Activated CD4-positive, alpha-beta memory T cell treated with anti-CD3 and anti-CD28 coated beads for 36 hours (primary cell): ENCODE measurements at regions not wholly inside any gene's neighbourhood (a gene's known extent, or its start where the extent isn't known, plus 50 kb on each side); places are given as distances from the start of the nearest gene placed in this dataset.

Experiments
- CTCF ChIA-PET: fragments of 350-600 bp; sonication (Branson Sonifier 250); formaldehyde crosslinking; loops from one replicate; lab custom pipeline; 2021; ENCODE audit warnings: antibody characterized with exemption, inconsistent platforms; lab: Charles Lee
- POLR2A ChIA-PET: fragments of 350-600 bp; sonication (Branson Sonifier 250); formaldehyde crosslinking; loops from one replicate; lab custom pipeline; 2021; ENCODE audit warnings: antibody characterized with exemption; lab: Charles Lee
- DNase-seq: peaks from one replicate; pipeline ENCODE4 v3.0.0-alpha.2; 2020
- H3K27ac Mint-ChIP-seq: one replicate; pipeline ENCODE4 v1.8.0; 2021; ENCODE audit warnings: mixed read lengths
- H3K27me3 Mint-ChIP-seq: one replicate; pipeline ENCODE4 v1.8.0; 2021; ENCODE audit warnings: mixed read lengths
- H3K36me3 Mint-ChIP-seq: one replicate; pipeline ENCODE4 v1.8.0; 2021; ENCODE audit warnings: mixed read lengths
- H3K4me1 Mint-ChIP-seq: one replicate; pipeline ENCODE4 v1.8.0; 2021; ENCODE audit warnings: low read depth, mixed read lengths
- H3K4me3 Mint-ChIP-seq: one replicate; pipeline ENCODE4 v1.8.0; 2021; ENCODE audit warnings: mild to moderate bottlenecking, mixed read lengths
- H3K9me3 Mint-ChIP-seq: one replicate; pipeline ENCODE4 v1.8.0; 2021; ENCODE audit warnings: mixed read lengths
- intact Hi-C: fragments of 100-400 bp; cut with micrococcal nuclease; formaldehyde crosslinking; loops from one replicate; pipeline ENCODE4 v1.15.1; 2023

GRCh38 chr1:17877316-17877715 lies 122.2 kb downstream of the ACTL8 start:
- CTCF ChIA-PET, result no interaction called here
- H3K4me1 Mint-ChIP-seq, result no peaks in the 10 kb centered on the region
- no peaks in the 10 kb centered on the region for H3K9me3 Mint-ChIP-seq
- H3K36me3 Mint-ChIP-seq, result no peaks in the 10 kb centered on the region
- no peak for DNase-seq
- H3K27me3 Mint-ChIP-seq, result peaks cover 8% of the 10 kb centered on the region
- intact Hi-C loops, result no loop called here
- POLR2A ChIA-PET, result no interaction called here
- no peak overlapping the region for H3K4me3 Mint-ChIP-seq
- H3K27ac Mint-ChIP-seq, result no peak overlapping the region

- Mint-ChIP-seq H3K4me3 (no peak overlapping the region), H3K9me3 (no peaks in the 10 kb centered on the region), H3K4me1 (no peaks in the 10 kb centered on the region), H3K27ac (no peak overlapping the region), H3K27me3 (peaks cover 8% of the 10 kb centered on the region), H3K36me3 (no peaks in the 10 kb centered on the region)
- ChIA-PET POLR2A (no interaction called here), CTCF (no interaction called here)
- intact Hi-C loops, result no loop called here
- no peak for DNase-seq
These were observed 122.8 kb downstream of the ACTL8 start for GRCh38 chr1:17877896-17878295.

GRCh38 chr1:17878837-17879236 lies 123.7 kb downstream of the ACTL8 start:
- Mint-ChIP-seq H3K27ac (no peak overlapping the region), H3K9me3 (no peaks in the 10 kb centered on the region), H3K36me3 (no peaks in the 10 kb centered on the region), H3K27me3 (peaks cover 9% of the 10 kb centered on the region), H3K4me1 (no peaks in the 10 kb centered on the region), H3K4me3 (no peak overlapping the region)
- POLR2A ChIA-PET, result no interaction called here
- intact Hi-C loops, result no loop called here
- CTCF ChIA-PET, result no interaction called here
- DNase-seq, result no peak

GRCh38 chr1:17880449-17880848 lies 125.3 kb downstream of the ACTL8 start:
- CTCF ChIA-PET, result no interaction called here
- no peaks in the 10 kb centered on the region for H3K36me3 Mint-ChIP-seq
- no peak overlapping the region for H3K27ac Mint-ChIP-seq
- no peak overlapping the region for H3K4me3 Mint-ChIP-seq
- H3K4me1 Mint-ChIP-seq, result no peaks in the 10 kb centered on the region
- DNase-seq, result no peak
- POLR2A ChIA-PET, result interaction anchor here (0.6 kb wide), 1 partner anchor 402 kb away, joined by 5 read pairs; no protein-coding TSS in a partner anchor
- intact Hi-C loops, result no loop called here
- H3K9me3 Mint-ChIP-seq, result no peaks in the 10 kb centered on the region
- H3K27me3 Mint-ChIP-seq, result peaks cover 13% of the 10 kb centered on the region

- peaks cover 17% of the 10 kb centered on the region for H3K27me3 Mint-ChIP-seq
- POLR2A ChIA-PET, result interaction anchor here (0.6 kb wide), 1 partner anchor 386 kb away, joined by 3 read pairs; no protein-coding TSS in a partner anchor
- H3K36me3 Mint-ChIP-seq, result no peaks in the 10 kb centered on the region
- DNase-seq, result no peak
- no peak overlapping the region for H3K27ac Mint-ChIP-seq
- H3K4me3 Mint-ChIP-seq, result no peak overlapping the region
- H3K9me3 Mint-ChIP-seq, result no peaks in the 10 kb centered on the region
- CTCF ChIA-PET, result no interaction called here
- no peaks in the 10 kb centered on the region for H3K4me1 Mint-ChIP-seq
- intact Hi-C loops, result no loop called here
These were observed 126.6 kb downstream of the ACTL8 start for GRCh38 chr1:17881761-17882160.

GRCh38 chr1:17883136-17883535 lies 128.0 kb downstream of the ACTL8 start:
- Mint-ChIP-seq H3K9me3 (no peaks in the 10 kb centered on the region), H3K27ac (no peak overlapping the region), H3K4me1 (no peaks in the 10 kb centered on the region), H3K36me3 (no peaks in the 10 kb centered on the region), H3K4me3 (no peak overlapping the region), H3K27me3 (peaks cover 17% of the 10 kb centered on the region)
- DNase-seq, result no peak
- CTCF ChIA-PET, result no interaction called here
- intact Hi-C loops, result no loop called here
- POLR2A ChIA-PET, result no interaction called here

GRCh38 chr1:17883662-17884395 lies 128.7 kb downstream of the ACTL8 start:
- ChIA-PET CTCF (no interaction called here), POLR2A (no interaction called here)
- Mint-ChIP-seq H3K9me3 (no peaks in the 10 kb centered on the region), H3K4me1 (no peaks in the 10 kb centered on the region), H3K27me3 (peaks cover 17% of the 10 kb centered on the region), H3K27ac (no peak overlapping the region), H3K4me3 (no peak overlapping the region), H3K36me3 (no peaks in the 10 kb centered on the region)
- DNase-seq, result no peak
- intact Hi-C loops, result no loop called here

GRCh38 chr1:17885663-17886320 lies 130.7 kb downstream of the ACTL8 start:
- no peaks in the 10 kb centered on the region for H3K4me1 Mint-ChIP-seq
- no peak overlapping the region for H3K27ac Mint-ChIP-seq
- ChIA-PET CTCF (no interaction called here), POLR2A (no interaction called here)
- intact Hi-C loops, result no loop called here
- H3K4me3 Mint-ChIP-seq, result no peak overlapping the region
- no peaks in the 10 kb centered on the region for H3K9me3 Mint-ChIP-seq
- no peaks in the 10 kb centered on the region for H3K36me3 Mint-ChIP-seq
- H3K27me3 Mint-ChIP-seq, result peaks cover 12% of the 10 kb centered on the region
- DNase-seq, result no peak

- no peaks in the 10 kb centered on the region for H3K9me3 Mint-ChIP-seq
- peaks cover 14% of the 10 kb centered on the region for H3K27me3 Mint-ChIP-seq
- no peak overlapping the region for H3K27ac Mint-ChIP-seq
- H3K36me3 Mint-ChIP-seq, result no peaks in the 10 kb centered on the region
- no peaks in the 10 kb centered on the region for H3K4me1 Mint-ChIP-seq
- no peak for DNase-seq
- H3K4me3 Mint-ChIP-seq, result no peak overlapping the region
- POLR2A ChIA-PET, result no interaction called here
- intact Hi-C loops, result no loop called here
- CTCF ChIA-PET, result no interaction called here
These were observed 131.3 kb downstream of the ACTL8 start for GRCh38 chr1:17886386-17886785.

- Mint-ChIP-seq H3K4me1 (no peaks in the 10 kb centered on the region), H3K27me3 (peaks cover 14% of the 10 kb centered on the region), H3K27ac (no peak overlapping the region), H3K4me3 (no peak overlapping the region), H3K9me3 (no peaks in the 10 kb centered on the region), H3K36me3 (no peaks in the 10 kb centered on the region)
- no peak for DNase-seq
- ChIA-PET CTCF (no interaction called here), POLR2A (no interaction called here)
- intact Hi-C loops, result no loop called here
These were observed 131.8 kb downstream of the ACTL8 start for GRCh38 chr1:17886838-17887441.

- peaks cover 16% of the 10 kb centered on the region for H3K27me3 Mint-ChIP-seq
- no peaks in the 10 kb centered on the region for H3K4me1 Mint-ChIP-seq
- DNase-seq, result no peak
- ChIA-PET POLR2A (no interaction called here), CTCF (no interaction called here)
- intact Hi-C loops, result no loop called here
- H3K4me3 Mint-ChIP-seq, result no peak overlapping the region
- H3K9me3 Mint-ChIP-seq, result no peaks in the 10 kb centered on the region
- H3K36me3 Mint-ChIP-seq, result no peaks in the 10 kb centered on the region
- no peak overlapping the region for H3K27ac Mint-ChIP-seq
These were observed 132.7 kb downstream of the ACTL8 start for GRCh38 chr1:17887661-17888371.

- ChIA-PET CTCF (no interaction called here), POLR2A (no interaction called here)
- intact Hi-C loops, result no loop called here
- Mint-ChIP-seq H3K9me3 (no peaks in the 10 kb centered on the region), H3K36me3 (no peaks in the 10 kb centered on the region), H3K27me3 (peaks cover 13% of the 10 kb centered on the region), H3K4me3 (no peak overlapping the region), H3K4me1 (no peaks in the 10 kb centered on the region), H3K27ac (no peak overlapping the region)
- DNase-seq, result no peak
These were observed 135.1 kb downstream of the ACTL8 start for GRCh38 chr1:17890056-17890814.
